ENCODE measurements at regions not wholly inside any gene's neighbourhood (a gene's known extent, or its start where the extent isn't known, plus 50 kb on each side); places are given as distances from the start of the nearest gene placed in this dataset.

- H3K27ac Mint-ChIP-seq: no peak overlapping the region
- Histone ChIP-seq H3K9me3 (replicated peaks in 1 of 2; ENCODE audit: control insufficient read depth in 1 of 2, insufficient read depth in 1 of 2, low read length in 2 of 2) (no peaks in the 10 kb centered on the region), H3K27me3 (ENCODE audit: control insufficient read depth in 2 of 2, insufficient read depth in 2 of 2, low read length in 2 of 2) (no peaks in the 10 kb centered on the region), H3K79me2 (ENCODE audit: insufficient read depth, low read length) (no peaks in the 10 kb centered on the region), H2AFZ (ENCODE audit: insufficient read depth, low read depth, low read length, poor library complexity, severe bottlenecking) (no peak overlapping the region), H3K4me3 (replicated peaks in 1 of 3; ENCODE audit: low read depth in 2 of 3, low read length in 3 of 3) (no peak overlapping the region), H3K27ac (ENCODE audit: low read depth in 1 of 2, low read length in 2 of 2) (no peak overlapping the region), H3K36me3 (replicated peaks in 1 of 2; ENCODE audit: control insufficient read depth in 1 of 2, insufficient read depth in 2 of 2, low read length in 2 of 2) (no peaks in the 10 kb centered on the region), H3K4me1 (ENCODE audit: control insufficient read depth in 1 of 2, insufficient read depth in 2 of 2, low read length in 2 of 2) (no peaks in the 10 kb centered on the region), H3K4me2 (replicated peaks; ENCODE audit: extremely low read depth, low read length, poor library complexity, severe bottlenecking) (no peak overlapping the region), H3K9ac (ENCODE audit: insufficient read depth, low read length, poor library complexity, severe bottlenecking) (no peak overlapping the region), H4K20me1 (ENCODE audit: insufficient read depth, low read length) (no peaks in the 10 kb centered on the region)
- no peak for TF ChIP-seq CTCF (IDR thresholded peaks at IDR 0.05)
- no peak overlapping the region for H3K4me3 Mint-ChIP-seq
- peaks cover 7 to 28% (median 10%) of the 10 kb centered on the region in 7 donors for H3K9me3 Mint-ChIP-seq
- intact Hi-C loops (cut with micrococcal nuclease): no loop called here
- H3K27me3 Mint-ChIP-seq (ENCODE audit: low read depth in 3 of 3): peaks cover 0 to 2% (median 1%) of the 10 kb centered on the region in 3 donors
- DNase-seq: no peak
- H3K36me3 Mint-ChIP-seq: no peaks in the 10 kb centered on the region
- no peaks in the 10 kb centered on the region for H3K4me1 Mint-ChIP-seq
Measured at GRCh38 chr4:54924891-54925290, 200.5 kb downstream of the KDR start.

GRCh38 chr4:54915276-54915675 lies 210.1 kb downstream of the KDR start:
- H3K79me2 ChIP-seq (ENCODE audit: insufficient read depth, low read length): no peaks in the 10 kb centered on the region
- Mint-ChIP-seq H3K4me1 (no peaks in the 10 kb centered on the region), H3K27me3 (ENCODE audit: low read depth in 3 of 3) (no peaks in the 10 kb centered on the region), H3K4me3 (no peak overlapping the region), H3K36me3 (no peaks in the 10 kb centered on the region), H3K9me3 (peaks cover 0 to 4% (median 0%) of the 10 kb centered on the region in 7 donors), H3K27ac (no peak overlapping the region)
- no peak overlapping the region for H3K4me3 ChIP-seq (replicated peaks in 1 of 3; ENCODE audit: low read depth in 2 of 3, low read length in 3 of 3)
- H3K4me1 ChIP-seq (ENCODE audit: control insufficient read depth in 1 of 2, insufficient read depth in 2 of 2, low read length in 2 of 2): no peaks in the 10 kb centered on the region
- intact Hi-C loops (cut with micrococcal nuclease): no loop called here
- no peaks in the 10 kb centered on the region for H3K27me3 ChIP-seq (ENCODE audit: control insufficient read depth in 2 of 2, insufficient read depth in 2 of 2, low read length in 2 of 2)
- H3K9ac ChIP-seq (ENCODE audit: insufficient read depth, low read length, poor library complexity, severe bottlenecking): no peak overlapping the region
- no peak for DNase-seq
- no peak overlapping the region for H3K27ac ChIP-seq (ENCODE audit: low read depth in 1 of 2, low read length in 2 of 2)
- no peak overlapping the region for H3K4me2 ChIP-seq (replicated peaks; ENCODE audit: extremely low read depth, low read length, poor library complexity, severe bottlenecking)
- H3K36me3 ChIP-seq (replicated peaks in 1 of 2; ENCODE audit: control insufficient read depth in 1 of 2, insufficient read depth in 2 of 2, low read length in 2 of 2): no peaks in the 10 kb centered on the region
- no peaks in the 10 kb centered on the region for H3K9me3 ChIP-seq (replicated peaks in 1 of 2; ENCODE audit: control insufficient read depth in 1 of 2, insufficient read depth in 1 of 2, low read length in 2 of 2)
- H2AFZ ChIP-seq (ENCODE audit: insufficient read depth, low read depth, low read length, poor library complexity, severe bottlenecking): no peak overlapping the region
- TF ChIP-seq CTCF (IDR thresholded peaks at IDR 0.05): no peak
- H4K20me1 ChIP-seq (ENCODE audit: insufficient read depth, low read length): no peaks in the 10 kb centered on the region
- WGBS (ENCODE audit: insufficient coverage): 100% methylated on average over 2 of the region's 2 CpGs

Data from CD14-positive monocyte (primary cell).